MCF 10A (cell line): ENCODE measurements at regions not wholly inside any gene's neighbourhood (a gene's known extent, or its start where the extent isn't known, plus 50 kb on each side); places are given as distances from the start of the nearest gene placed in this dataset.
"Not testable (repeated sequence)": the region's sequence is repeated elsewhere in the genome, so short reads cannot be mapped to it uniquely, and the experiment has no call there.

Source experiments
- BruUV-seq: library from RNA; stranded (reverse); fragments of 400-500 nt; replicated peaks from 2 replicates; lab custom pipeline; 2021; lab: Mats Ljungman, UMichigan
- CTCF ChIA-PET: fragments of 300-600 bp; sonication (Branson Sonifier 250); formaldehyde crosslinking; extraction: SDS; loops from one replicate; lab custom pipeline; 2021; ENCODE audit warnings: antibody characterized with exemption, inconsistent platforms; lab: Yijun Ruan, JAX
- POLR2A ChIA-PET: fragments of 300-600, 350-650 bp; sonication (Branson Sonifier 250); formaldehyde crosslinking; extraction: SDS; loops from one replicate; lab custom pipeline; 2020; ENCODE audit warnings: antibody characterized with exemption, inconsistent platforms; lab: Yijun Ruan, JAX
- DNase-seq: peaks from one replicate; pipeline ENCODE4 v3.0.0-alpha.2; 2018; ENCODE audit not compliant: unreplicated experiment
- H3K27ac Mint-ChIP-seq: one replicate; pipeline ENCODE4 v1.8.0; 2022; ENCODE audit warnings: mild to moderate bottlenecking, low read depth, mixed read lengths; ENCODE audit not compliant: unreplicated experiment
- H3K27me3 Mint-ChIP-seq: one replicate; pipeline ENCODE4 v1.8.0; 2022; ENCODE audit warnings: mixed read lengths; ENCODE audit not compliant: insufficient read depth, unreplicated experiment
- H3K36me3 Mint-ChIP-seq: one replicate; pipeline ENCODE4 v1.8.0; 2022; ENCODE audit warnings: mild to moderate bottlenecking, moderate library complexity, mixed read lengths; ENCODE audit not compliant: insufficient read depth, unreplicated experiment
- H3K4me1 Mint-ChIP-seq: one replicate; pipeline ENCODE4 v1.8.0; 2022; ENCODE audit warnings: mixed read lengths; ENCODE audit not compliant: insufficient read depth, unreplicated experiment
- H3K4me3 Mint-ChIP-seq: one replicate; pipeline ENCODE4 v1.8.0; 2022; ENCODE audit warnings: mild to moderate bottlenecking, moderate library complexity, mixed read lengths; ENCODE audit not compliant: unreplicated experiment
- H3K9me3 Mint-ChIP-seq: one replicate; pipeline ENCODE4 v1.8.0; 2022; ENCODE audit warnings: mixed read lengths; ENCODE audit not compliant: unreplicated experiment
- intact Hi-C: fragments of 100-400 bp; cut with micrococcal nuclease; formaldehyde crosslinking; loops from 2 replicates; pipeline ENCODE4 v1.14.1; 2022
- TF ChIP-seq, protein P1 (sequence below): fragments of 200-600 bp; IDR thresholded peaks from one replicate; pipeline ENCODE4 v1.8.0; 2022; ENCODE audit warnings: antibody characterized with exemption, mild to moderate bottlenecking; ENCODE audit not compliant: unreplicated experiment

DNA sequence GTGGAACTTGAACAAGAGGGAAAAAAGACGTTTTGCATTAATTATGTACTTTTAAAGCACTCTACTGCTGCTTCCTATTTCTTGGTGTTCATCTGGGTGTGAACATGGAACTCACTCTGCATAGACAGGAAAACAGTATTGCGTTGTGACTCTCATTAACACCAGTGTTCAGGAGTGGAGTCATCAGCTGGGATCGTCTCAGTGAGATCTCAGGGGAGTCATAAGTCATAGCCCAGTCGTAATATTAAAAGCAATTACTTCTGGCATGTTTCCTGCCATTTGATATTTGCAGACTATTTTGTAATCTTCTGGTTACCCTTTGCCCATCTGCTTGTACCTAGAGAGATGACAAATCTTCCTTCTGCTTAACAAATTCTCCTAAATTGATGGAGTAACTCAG lies 462.0 kb upstream of the ATP11B start:
- CTCF ChIA-PET: no interaction called here
- POLR2A ChIA-PET: interaction anchor here (1.0 kb wide), 1 partner anchor 14 kb away, joined by 3 read pairs; no protein-coding TSS in a partner anchor
- Mint-ChIP-seq H3K4me1 (peaks cover 8% of the 10 kb centered on the region), H3K27ac (no peak overlapping the region), H3K27me3 (no peaks in the 10 kb centered on the region), H3K9me3 (no peaks in the 10 kb centered on the region), H3K4me3 (no peak overlapping the region), H3K36me3 (no peaks in the 10 kb centered on the region)
- TF ChIP-seq, protein P1, sequence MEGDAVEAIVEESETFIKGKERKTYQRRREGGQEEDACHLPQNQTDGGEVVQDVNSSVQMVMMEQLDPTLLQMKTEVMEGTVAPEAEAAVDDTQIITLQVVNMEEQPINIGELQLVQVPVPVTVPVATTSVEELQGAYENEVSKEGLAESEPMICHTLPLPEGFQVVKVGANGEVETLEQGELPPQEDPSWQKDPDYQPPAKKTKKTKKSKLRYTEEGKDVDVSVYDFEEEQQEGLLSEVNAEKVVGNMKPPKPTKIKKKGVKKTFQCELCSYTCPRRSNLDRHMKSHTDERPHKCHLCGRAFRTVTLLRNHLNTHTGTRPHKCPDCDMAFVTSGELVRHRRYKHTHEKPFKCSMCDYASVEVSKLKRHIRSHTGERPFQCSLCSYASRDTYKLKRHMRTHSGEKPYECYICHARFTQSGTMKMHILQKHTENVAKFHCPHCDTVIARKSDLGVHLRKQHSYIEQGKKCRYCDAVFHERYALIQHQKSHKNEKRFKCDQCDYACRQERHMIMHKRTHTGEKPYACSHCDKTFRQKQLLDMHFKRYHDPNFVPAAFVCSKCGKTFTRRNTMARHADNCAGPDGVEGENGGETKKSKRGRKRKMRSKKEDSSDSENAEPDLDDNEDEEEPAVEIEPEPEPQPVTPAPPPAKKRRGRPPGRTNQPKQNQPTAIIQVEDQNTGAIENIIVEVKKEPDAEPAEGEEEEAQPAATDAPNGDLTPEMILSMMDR: no peak
- no TSS peak for BruUV-seq
- peak; percentile 27 for DNase-seq
- intact Hi-C loops: no loop called here

DNA sequence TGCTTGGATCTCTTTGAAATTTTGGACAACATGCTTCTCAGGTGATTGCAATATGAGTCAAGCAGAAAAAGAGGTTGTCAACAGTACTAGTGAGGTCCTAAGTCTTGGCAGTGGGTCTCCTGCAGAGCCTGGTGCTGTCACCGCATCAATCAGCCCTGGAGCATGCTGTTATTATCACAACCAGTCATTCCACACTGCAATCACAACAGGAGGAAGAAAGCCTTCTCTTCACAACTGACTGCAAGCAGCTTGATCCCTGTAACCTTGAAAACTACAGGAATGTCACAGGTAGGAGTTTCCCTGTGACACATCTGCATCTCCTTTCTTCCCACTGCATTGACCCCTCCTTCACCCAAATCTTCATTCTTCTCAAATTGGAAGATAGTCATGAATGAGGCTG lies 451.1 kb upstream of the ATP11B start:
- POLR2A ChIA-PET: no interaction called here
- Mint-ChIP-seq H3K36me3 (no peaks in the 10 kb centered on the region), H3K4me3 (no peak overlapping the region), H3K4me1 (no peaks in the 10 kb centered on the region), H3K9me3 (no peaks in the 10 kb centered on the region), H3K27ac (no peak overlapping the region), H3K27me3 (no peaks in the 10 kb centered on the region)
- TF ChIP-seq, protein P1: no peak
- BruUV-seq: no TSS peak
- DNase-seq: no peak
- intact Hi-C loops: no loop called here
- CTCF ChIA-PET: no interaction called here

DNA sequence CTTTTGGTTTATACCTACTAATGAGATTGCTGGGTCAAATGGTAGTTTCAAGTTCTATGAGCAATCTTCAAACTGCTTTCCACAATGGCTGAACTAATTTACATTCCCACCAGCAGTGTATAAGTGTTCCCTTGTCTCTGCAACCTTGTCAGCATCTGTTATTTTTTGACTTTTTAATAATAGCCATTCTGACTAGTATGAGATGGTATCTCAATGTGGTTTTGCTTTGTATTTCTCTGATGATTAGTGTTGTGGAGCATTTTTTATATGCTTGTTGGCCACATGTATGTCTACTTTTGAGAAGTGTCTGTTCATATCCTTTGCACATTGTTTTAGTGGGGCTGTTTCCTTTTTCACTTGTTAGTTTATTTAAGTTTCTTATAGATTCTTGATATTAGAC lies 449.3 kb upstream of the ATP11B start:
- intact Hi-C loops, H3K4me3 Mint-ChIP-seq, BruUV-seq, POLR2A ChIA-PET, H3K36me3 Mint-ChIP-seq, CTCF ChIA-PET, H3K27ac Mint-ChIP-seq, DNase-seq, H3K27me3 Mint-ChIP-seq, H3K9me3 Mint-ChIP-seq, H3K4me1 Mint-ChIP-seq: not testable (repeated sequence)

DNA sequence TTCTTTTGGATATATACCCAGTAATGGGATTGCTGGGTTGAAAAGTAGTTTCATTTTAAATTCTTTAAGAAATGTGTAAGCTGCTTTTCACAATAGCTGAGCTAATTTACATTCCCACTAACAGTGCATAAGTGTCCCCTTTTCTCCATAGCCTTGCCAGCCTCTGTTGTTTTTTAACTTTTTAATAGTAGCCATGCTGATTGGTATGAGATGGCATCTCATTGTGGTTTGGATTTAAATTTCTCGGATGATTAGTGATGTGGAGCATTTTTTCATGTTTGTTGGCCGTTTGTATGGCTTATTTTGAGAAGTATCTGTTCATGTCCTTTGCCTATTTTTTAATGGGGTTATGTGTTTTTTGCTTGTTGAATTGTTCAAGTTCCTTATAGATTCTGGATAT lies 444.3 kb upstream of the ATP11B start:
- no TSS peak for BruUV-seq
- POLR2A ChIA-PET: interaction anchor here (1.0 to 1.5 kb wide), 3 partner anchors 9 to 40 kb away, joined by 3 to 5 read pairs (median 4); no protein-coding TSS in a partner anchor
- Mint-ChIP-seq H3K9me3 (no peaks in the 10 kb centered on the region), H3K27ac (no peak overlapping the region), H3K4me1 (peaks cover 16% of the 10 kb centered on the region), H3K27me3 (no peaks in the 10 kb centered on the region), H3K4me3 (no peak overlapping the region), H3K36me3 (no peaks in the 10 kb centered on the region)
- intact Hi-C loops: no loop called here
- DNase-seq: no peak
- CTCF ChIA-PET: no interaction called here
- TF ChIP-seq, protein P1: no peak
